Upper lobe of left lung (tissue), 6 donors: ENCODE measurements at regions not wholly inside any gene's neighbourhood (a gene's known extent, or its start where the extent isn't known, plus 50 kb on each side); places are given as distances from the start of the nearest gene placed in this dataset.

Source experiments
- ATAC-seq, 2 donors: fragments of 200-7000 bp; cut with Tn5 transposase; one replicate each; pipeline ENCODE4 v1.9.1; 2022; ENCODE audit warnings: mild to moderate bottlenecking in 2 of 2, moderate library complexity in 2 of 2; ENCODE audit not compliant: low FRiP score in 2 of 2
- DNase-seq, 2 donors: peaks; one replicate each; pipeline ENCODE4 v3.0.0-alpha.2; 2019 to 2020
- H3K27ac ChIP-seq, 4 donors: fragments of 200-600 bp; sonication (generic); one replicate each; pipeline ENCODE4 v1.5.1; 2016 to 2019
- H3K27me3 ChIP-seq, 4 donors: fragments of 200-600 bp; sonication (generic); one replicate each; pipeline ENCODE4 v1.5.1; 2017 to 2019
- H3K36me3 ChIP-seq, 4 donors: fragments of 200-600 bp; sonication (generic); one replicate each; pipeline ENCODE4 v1.5.1; 2016 to 2019
- H3K4me1 ChIP-seq, 4 donors: fragments of 200-600 bp; sonication (generic); one replicate each; pipeline ENCODE4 v1.5.1; 2018 to 2019
- H3K4me3 ChIP-seq, 4 donors: fragments of 200-600 bp; sonication (generic); one replicate each; pipeline ENCODE4 v1.5.1; 2017 to 2019; ENCODE audit warnings: mild to moderate bottlenecking in 2 of 4, moderate library complexity in 1 of 4
- H3K9me3 ChIP-seq, 4 donors: fragments of 200-600 bp; sonication (generic); one replicate each; pipeline ENCODE4 v1.5.1; 2018 to 2019
- CTCF ChIP-seq, 6 experiments: fragments of 450-650 bp in 4 of 6; fragments of 200-600 bp in 2 of 6; sonication (generic) in 2 of 6; IDR thresholded peaks; one replicate each; pipeline ENCODE4 v1.5.1; 2016 to 2019; ENCODE audit warnings: antibody characterized with exemption in 6 of 6
- EP300 ChIP-seq, 4 donors: sonication (generic); formaldehyde crosslinking; IDR thresholded peaks; one replicate each; pipeline ENCODE4 v1.5.1; 2017; ENCODE audit warnings: antibody characterized with exemption in 4 of 4, control low read depth in 2 of 4
- POLR2A ChIP-seq, 4 donors: fragments of 450-650 bp; IDR thresholded peaks; one replicate each; pipeline ENCODE4 v1.5.1; 2016 to 2017; ENCODE audit warnings: antibody characterized with exemption in 4 of 4, mild to moderate bottlenecking in 2 of 4
- POLR2AphosphoS5 ChIP-seq, 2 donors: sonication (generic); formaldehyde crosslinking; IDR thresholded peaks; one replicate each; pipeline ENCODE4 v1.5.1; 2017; ENCODE audit warnings: antibody characterized with exemption in 2 of 2
- WGBS, 2 donors: methylation state at CpG; one replicate each; pipeline ENCODE4 v1.1.5; 2017 to 2018; 5-methylcytosine and 5-hydroxymethylcytosine counted together
- donor health status: DM: no; HTN: no; CAD: no; lungs with moderate emphysema.
- donor health status: DM: no; HTN: yes; CAD: no; lungs with severe emphysema.

- DNase-seq (no peak), ATAC-seq (no peak)
- H3K9me3 ChIP-seq = peaks cover 0 to 3% (median 0%) of the 10 kb centered on the region in 4 donors
- WGBS, 2 donors = 52 to 62% methylated on average over 1 of the region's 1 CpG
- H3K4me1 ChIP-seq = no peaks in the 10 kb centered on the region
- no peak overlapping the region for H3K27ac ChIP-seq
- no peaks in the 10 kb centered on the region for H3K36me3 ChIP-seq
- TF ChIP-seq POLR2A (IDR thresholded peaks at IDR 0.05) = no peak
- TF ChIP-seq CTCF (IDR thresholded peaks at IDR 0.05) = no peak
- no peak for TF ChIP-seq EP300 (IDR thresholded peaks at IDR 0.05)
- no peak for TF ChIP-seq POLR2AphosphoS5 (IDR thresholded peaks at IDR 0.05)
- H3K4me3 ChIP-seq = no peak overlapping the region
- H3K27me3 ChIP-seq = no peaks in the 10 kb centered on the region
Observed at GRCh38 chr11:107179829-107180228, 161.6 kb upstream of the GUCY1A2 start.

GRCh38 chr11:107177106-107177477, 158.8 kb upstream of the GUCY1A2 start:
- no peak overlapping the region for H3K4me3 ChIP-seq
- H3K9me3 ChIP-seq = peaks cover 0 to 3% (median 0%) of the 10 kb centered on the region in 4 donors
- DNase-seq (no peak), ATAC-seq (no peak)
- no peaks in the 10 kb centered on the region for H3K27me3 ChIP-seq
- H3K4me1 ChIP-seq = no peaks in the 10 kb centered on the region
- TF ChIP-seq POLR2AphosphoS5 (IDR thresholded peaks at IDR 0.05) (no peak), CTCF (IDR thresholded peaks at IDR 0.05) (no peak), EP300 (IDR thresholded peaks at IDR 0.05) (no peak), POLR2A (IDR thresholded peaks at IDR 0.05) (no peak)
- no peak overlapping the region for H3K27ac ChIP-seq
- WGBS, 2 donors = 89% methylated on average over 14 to 15 of the region's 15 CpGs
- no peaks in the 10 kb centered on the region for H3K36me3 ChIP-seq

- no peak for DNase-seq
- ATAC-seq = no peak
- H3K36me3 ChIP-seq = no peaks in the 10 kb centered on the region
- no peaks in the 10 kb centered on the region for H3K27me3 ChIP-seq
- no peaks in the 10 kb centered on the region for H3K4me1 ChIP-seq
- peaks cover 0 to 3% (median 0%) of the 10 kb centered on the region in 4 donors for H3K9me3 ChIP-seq
- TF ChIP-seq EP300 (IDR thresholded peaks at IDR 0.05) (no peak), CTCF (IDR thresholded peaks at IDR 0.05) (no peak)
- H3K27ac ChIP-seq = no peak overlapping the region
- H3K4me3 ChIP-seq = no peak overlapping the region
- WGBS, 2 donors = 94 to 95% methylated on average over 34 to 37 of the region's 37 CpGs
Observed at GRCh38 chr11:107176148-107177105, 158.2 kb upstream of the GUCY1A2 start.

- no peak overlapping the region for H3K4me3 ChIP-seq
- 85% methylated on average over 5 of the region's 5 CpGs for WGBS, 2 donors
- no peaks in the 10 kb centered on the region for H3K4me1 ChIP-seq
- DNase-seq (no peak), ATAC-seq (no peak)
- no peak overlapping the region for H3K27ac ChIP-seq
- peaks cover 0 to 3% (median 0%) of the 10 kb centered on the region in 4 donors for H3K9me3 ChIP-seq
- H3K27me3 ChIP-seq = no peaks in the 10 kb centered on the region
- no peak for TF ChIP-seq POLR2AphosphoS5 (IDR thresholded peaks at IDR 0.05)
- TF ChIP-seq CTCF (IDR thresholded peaks at IDR 0.05) = no peak
- no peak for TF ChIP-seq POLR2A (IDR thresholded peaks at IDR 0.05)
- no peak for TF ChIP-seq EP300 (IDR thresholded peaks at IDR 0.05)
- no peaks in the 10 kb centered on the region for H3K36me3 ChIP-seq
Observed at GRCh38 chr11:107174856-107175255, 156.6 kb upstream of the GUCY1A2 start.

GRCh38 chr11:107172996-107173395, 154.7 kb upstream of the GUCY1A2 start:
- Histone ChIP-seq H3K9me3 (peaks cover 0 to 3% (median 0%) of the 10 kb centered on the region in 4 donors), H3K27ac (no peak overlapping the region), H3K4me3 (no peak overlapping the region), H3K4me1 (no peaks in the 10 kb centered on the region), H3K36me3 (no peaks in the 10 kb centered on the region), H3K27me3 (no peaks in the 10 kb centered on the region)
- ATAC-seq = no peak
- WGBS, 2 donors = 48 to 61% methylated on average over 2 of the region's 2 CpGs
- DNase-seq = no peak
- TF ChIP-seq EP300 (IDR thresholded peaks at IDR 0.05) = no peak
- no peak for TF ChIP-seq POLR2A (IDR thresholded peaks at IDR 0.05)
- TF ChIP-seq POLR2AphosphoS5 (IDR thresholded peaks at IDR 0.05) = no peak
- TF ChIP-seq CTCF (IDR thresholded peaks at IDR 0.05) = no peak
